CD14-positive monocyte (primary cell): ENCODE measurements at regions not wholly inside any gene's neighbourhood (a gene's known extent, or its start where the extent isn't known, plus 50 kb on each side); places are given as distances from the start of the nearest gene placed in this dataset.
"Not testable (repeated sequence)": the region's sequence is repeated elsewhere in the genome, so short reads cannot be mapped to it uniquely, and the experiment has no call there.

ENCODE experiments used
- DNase-seq, 3 donors: peaks; one replicate each; pipeline ENCODE4 v3.0.0-alpha.2; 2011 to 2022
- H2AFZ ChIP-seq: 2 replicates; pipeline ENCODE4 v1.6.0; 2012; ENCODE audit warnings: mild to moderate bottlenecking, low read depth, low read length, inconsistent platforms; ENCODE audit not compliant: insufficient read depth, poor library complexity, severe bottlenecking
- H3K27ac ChIP-seq, 2 donors: 1 replicate in 1 of 2; 2 replicates in 1 of 2; pipeline ENCODE4 v1.5.1; 2012 to 2013; ENCODE audit warnings: low read length in 2 of 2, control low read depth in 1 of 2, inconsistent platforms in 1 of 2, low read depth in 1 of 2, mild to moderate bottlenecking in 1 of 2
- H3K27me3 ChIP-seq, 2 donors: one replicate each; pipeline versions ENCODE4 v1.6.0 to v1.6.1; 2011 to 2013; ENCODE audit warnings: low read length in 2 of 2; ENCODE audit not compliant: control insufficient read depth in 2 of 2, insufficient read depth in 2 of 2
- H3K36me3 ChIP-seq, 2 donors: replicated peaks in 1 of 2; 1 replicate in 1 of 2; 2 replicates in 1 of 2; pipeline versions ENCODE4 v1.5.1 to v1.6.1; 2012 to 2013; ENCODE audit warnings: low read length in 2 of 2, control low read depth in 1 of 2, inconsistent platforms in 1 of 2, mild to moderate bottlenecking in 1 of 2; ENCODE audit not compliant: insufficient read depth in 2 of 2, control insufficient read depth in 1 of 2
- H3K4me1 ChIP-seq, 2 donors: 1 replicate in 1 of 2; 2 replicates in 1 of 2; pipeline versions ENCODE4 v1.5.1 to v1.6.1; 2012 to 2013; ENCODE audit warnings: low read length in 2 of 2, control low read depth in 1 of 2, inconsistent platforms in 1 of 2, mild to moderate bottlenecking in 1 of 2, moderate library complexity in 1 of 2; ENCODE audit not compliant: insufficient read depth in 2 of 2, control insufficient read depth in 1 of 2
- H3K4me2 ChIP-seq: replicated peaks from 2 replicates; pipeline ENCODE3; 2012; ENCODE audit warnings: low read length, moderate library complexity, mild to moderate bottlenecking; ENCODE audit not compliant: poor library complexity, severe bottlenecking; ENCODE audit errors: extremely low read depth
- H3K4me3 ChIP-seq, 3 experiments: fragments of 200-600 bp in 1 of 3; sonication (generic) in 1 of 3; replicated peaks in 1 of 3; 1 replicate in 2 of 3; 2 replicates in 1 of 3; pipeline ENCODE4 v1.5.1; 2011 to 2013; ENCODE audit warnings: low read length in 3 of 3, mild to moderate bottlenecking in 3 of 3, control low read depth in 2 of 3, low read depth in 2 of 3, inconsistent platforms in 1 of 3, moderate library complexity in 1 of 3
- H3K79me2 ChIP-seq: 2 replicates; pipeline ENCODE4 v1.6.0; 2012; ENCODE audit warnings: mild to moderate bottlenecking, control low read depth, inconsistent platforms, low read length, moderate library complexity; ENCODE audit not compliant: insufficient read depth
- H3K9ac ChIP-seq: 2 replicates; pipeline ENCODE4 v1.6.0; 2017; ENCODE audit warnings: low read length, mild to moderate bottlenecking; ENCODE audit not compliant: insufficient read depth, poor library complexity, severe bottlenecking
- H3K9me3 ChIP-seq, 2 donors: replicated peaks in 1 of 2; 1 replicate in 1 of 2; 2 replicates in 1 of 2; pipeline versions ENCODE4 v1.5.1 to v1.6.1; 2012 to 2013; ENCODE audit warnings: low read length in 2 of 2, control low read depth in 1 of 2; ENCODE audit not compliant: control insufficient read depth in 1 of 2, insufficient read depth in 1 of 2
- H4K20me1 ChIP-seq: 2 replicates; pipeline ENCODE4 v1.6.0; 2012; ENCODE audit warnings: mild to moderate bottlenecking, low read length, control low read depth, moderate library complexity; ENCODE audit not compliant: insufficient read depth
- H3K27ac Mint-ChIP-seq, 7 donors: one replicate each; pipeline ENCODE4 v1.8.0; 2020; ENCODE audit warnings: mild to moderate bottlenecking in 7 of 7, mixed read lengths in 7 of 7, moderate library complexity in 6 of 7, inconsistent platforms in 2 of 7
- H3K27me3 Mint-ChIP-seq, 3 donors: one replicate each; pipeline ENCODE4 v1.8.0; 2021 to 2022; ENCODE audit warnings: low read depth in 3 of 3, mild to moderate bottlenecking in 3 of 3, mixed read lengths in 3 of 3, moderate library complexity in 3 of 3, inconsistent platforms in 1 of 3
- H3K36me3 Mint-ChIP-seq, 2 donors: one replicate each; pipeline ENCODE4 v1.8.0; 2020; ENCODE audit warnings: mixed read lengths in 2 of 2, inconsistent platforms in 1 of 2, mild to moderate bottlenecking in 1 of 2
- H3K4me1 Mint-ChIP-seq: one replicate; pipeline ENCODE4 v1.8.0; 2020; ENCODE audit warnings: mild to moderate bottlenecking, mixed read lengths
- H3K4me3 Mint-ChIP-seq, 2 donors: one replicate each; pipeline ENCODE4 v1.8.0; 2020; ENCODE audit warnings: mild to moderate bottlenecking in 2 of 2, mixed read lengths in 2 of 2, moderate library complexity in 1 of 2
- H3K9me3 Mint-ChIP-seq, 7 donors: one replicate each; pipeline ENCODE4 v1.8.0; 2020 to 2022; ENCODE audit warnings: mixed read lengths in 7 of 7, mild to moderate bottlenecking in 6 of 7, moderate library complexity in 6 of 7, inconsistent platforms in 2 of 7
- WGBS: methylation state at CpG from one replicate; pipeline ENCODE4 v1.1.5; 2013; ENCODE audit warnings: missing lambda C conversion rate; ENCODE audit not compliant: insufficient coverage; 5-methylcytosine and 5-hydroxymethylcytosine counted together
- intact Hi-C, 2 donors: fragments of 100-400 bp; cut with micrococcal nuclease; formaldehyde crosslinking; loops; one replicate each; pipeline versions ENCODE4 v1.15.0 to v1.15.1; 2023
- TF ChIP-seq, protein P1 (sequence below): fragments of 200-600 bp; IDR thresholded peaks from one replicate; pipeline ENCODE4 v1.8.0; 2022; ENCODE audit warnings: antibody characterized with exemption, mild to moderate bottlenecking

DNA sequence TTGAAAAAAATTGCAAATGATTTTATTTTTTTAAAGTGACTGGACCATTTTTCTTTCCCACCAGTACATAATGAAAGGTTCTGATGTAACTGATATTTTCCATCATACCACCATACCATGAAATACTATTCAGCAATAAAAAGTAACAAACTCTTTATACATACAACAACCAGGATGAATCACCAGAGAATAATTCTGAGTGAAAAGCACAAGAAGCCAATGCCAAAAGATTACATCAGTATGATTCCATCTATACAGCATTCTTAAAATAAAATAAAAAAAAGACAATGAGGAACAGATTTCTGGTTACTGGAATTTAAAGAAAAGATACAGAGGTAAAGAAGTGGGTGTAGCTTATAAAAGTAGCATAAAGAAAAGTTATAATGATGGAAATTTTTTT lies 423.7 kb upstream of the ST8SIA4 start:
- H3K36me3 ChIP-seq = no peaks in the 10 kb centered on the region
- H3K36me3 Mint-ChIP-seq = no peaks in the 10 kb centered on the region
- H3K4me2 ChIP-seq = no peak overlapping the region
- H3K4me3 Mint-ChIP-seq = no peak overlapping the region
- peaks cover 0 to 10% of the 10 kb centered on the region in 2 donors for H3K9me3 ChIP-seq
- TF ChIP-seq, protein P1, sequence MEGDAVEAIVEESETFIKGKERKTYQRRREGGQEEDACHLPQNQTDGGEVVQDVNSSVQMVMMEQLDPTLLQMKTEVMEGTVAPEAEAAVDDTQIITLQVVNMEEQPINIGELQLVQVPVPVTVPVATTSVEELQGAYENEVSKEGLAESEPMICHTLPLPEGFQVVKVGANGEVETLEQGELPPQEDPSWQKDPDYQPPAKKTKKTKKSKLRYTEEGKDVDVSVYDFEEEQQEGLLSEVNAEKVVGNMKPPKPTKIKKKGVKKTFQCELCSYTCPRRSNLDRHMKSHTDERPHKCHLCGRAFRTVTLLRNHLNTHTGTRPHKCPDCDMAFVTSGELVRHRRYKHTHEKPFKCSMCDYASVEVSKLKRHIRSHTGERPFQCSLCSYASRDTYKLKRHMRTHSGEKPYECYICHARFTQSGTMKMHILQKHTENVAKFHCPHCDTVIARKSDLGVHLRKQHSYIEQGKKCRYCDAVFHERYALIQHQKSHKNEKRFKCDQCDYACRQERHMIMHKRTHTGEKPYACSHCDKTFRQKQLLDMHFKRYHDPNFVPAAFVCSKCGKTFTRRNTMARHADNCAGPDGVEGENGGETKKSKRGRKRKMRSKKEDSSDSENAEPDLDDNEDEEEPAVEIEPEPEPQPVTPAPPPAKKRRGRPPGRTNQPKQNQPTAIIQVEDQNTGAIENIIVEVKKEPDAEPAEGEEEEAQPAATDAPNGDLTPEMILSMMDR = no peak
- H3K9me3 Mint-ChIP-seq = peaks cover 0 to 6% (median 2%) of the 10 kb centered on the region in 7 donors
- H3K79me2 ChIP-seq = no peaks in the 10 kb centered on the region
- peaks cover 0 to 1% (median 0%) of the 10 kb centered on the region in 3 donors for H3K27me3 Mint-ChIP-seq
- DNase-seq = no peak
- no peaks in the 10 kb centered on the region for H3K27me3 ChIP-seq
- H3K4me1 ChIP-seq = no peaks in the 10 kb centered on the region
- H3K4me3 ChIP-seq = no peak overlapping the region
- H4K20me1 ChIP-seq = no peaks in the 10 kb centered on the region
- intact Hi-C loops = no loop called here
- H3K9ac ChIP-seq = no peak overlapping the region
- H2AFZ ChIP-seq = no peak overlapping the region
- H3K27ac Mint-ChIP-seq = no peak overlapping the region
- no peak overlapping the region for H3K27ac ChIP-seq
- H3K4me1 Mint-ChIP-seq = no peaks in the 10 kb centered on the region

- H3K4me2 ChIP-seq, H3K4me1 Mint-ChIP-seq, H3K79me2 ChIP-seq, H3K36me3 ChIP-seq, H3K9me3 ChIP-seq, H3K9ac ChIP-seq, H3K27ac Mint-ChIP-seq, H3K36me3 Mint-ChIP-seq, H4K20me1 ChIP-seq, H3K27me3 ChIP-seq, H3K4me3 Mint-ChIP-seq, DNase-seq, H3K4me3 ChIP-seq, H3K4me1 ChIP-seq, intact Hi-C loops, H3K27ac ChIP-seq, H3K27me3 Mint-ChIP-seq, H2AFZ ChIP-seq: not testable (repeated sequence)
- 95% methylated on average over 7 of the region's 7 CpGs for WGBS
- peaks cover 3 to 12% (median 6%) of the 10 kb centered on the region in 7 donors for H3K9me3 Mint-ChIP-seq
These were observed 413.3 kb upstream of the ST8SIA4 start for GRCh38 chr5:101316401-101316800.
